Natural killer cell (primary cell): ENCODE measurements at regions not wholly inside any gene's neighbourhood (a gene's known extent, or its start where the extent isn't known, plus 50 kb on each side); places are given as distances from the start of the nearest gene placed in this dataset.

Experiments
- ATAC-seq, 3 donors: fragments of 150-1000 bp in 2 of 3; fragments of 200-7000 bp in 1 of 3; cut with Tn5 transposase; 1 replicate in 1 of 3; 2 replicates in 2 of 3; pipeline ENCODE4 v1.10.0; 2021; ENCODE audit warnings: mild to moderate bottlenecking in 2 of 3, moderate library complexity in 2 of 3
- DNase-seq, 2 donors: peaks; one replicate each; pipeline versions ENCODE4 v3.0.0 to v3.0.0-alpha.2; 2013 to 2021; ENCODE audit warnings: mixed read lengths in 1 of 2
- H3K27ac ChIP-seq: one replicate; pipeline ENCODE4 v1.5.1; 2013; ENCODE audit warnings: mild to moderate bottlenecking, low read length
- H3K27me3 ChIP-seq: one replicate; pipeline ENCODE4 v1.6.1; 2013; ENCODE audit warnings: low read length; ENCODE audit not compliant: control insufficient read depth, insufficient read depth
- H3K36me3 ChIP-seq: one replicate; pipeline ENCODE4 v1.6.1; 2013; ENCODE audit warnings: low read length; ENCODE audit not compliant: control insufficient read depth, insufficient read depth
- H3K4me1 ChIP-seq: one replicate; pipeline ENCODE4 v1.6.1; 2013; ENCODE audit warnings: low read length; ENCODE audit not compliant: control insufficient read depth, insufficient read depth
- H3K4me3 ChIP-seq: one replicate; pipeline ENCODE4 v1.5.1; 2013; ENCODE audit warnings: low read length
- H3K9me3 ChIP-seq: one replicate; pipeline ENCODE4 v1.6.1; 2013; ENCODE audit warnings: low read length; ENCODE audit not compliant: control insufficient read depth, insufficient read depth
- H3K27ac Mint-ChIP-seq, 2 donors: one replicate each; pipeline ENCODE4 v1.8.0; 2022; ENCODE audit warnings: mild to moderate bottlenecking in 2 of 2, mixed read lengths in 2 of 2, moderate library complexity in 1 of 2
- H3K27me3 Mint-ChIP-seq, 2 donors: one replicate each; pipeline ENCODE4 v1.8.0; 2022; ENCODE audit warnings: low read depth in 2 of 2, mixed read lengths in 2 of 2
- H3K36me3 Mint-ChIP-seq: one replicate; pipeline ENCODE4 v1.8.0; 2022; ENCODE audit warnings: mixed read lengths
- H3K4me1 Mint-ChIP-seq, 2 donors: one replicate each; pipeline ENCODE4 v1.8.0; 2022; ENCODE audit warnings: mixed read lengths in 2 of 2
- H3K4me3 Mint-ChIP-seq: one replicate; pipeline ENCODE4 v1.8.0; 2022; ENCODE audit warnings: mild to moderate bottlenecking, moderate library complexity, mixed read lengths
- H3K9me3 Mint-ChIP-seq, 2 donors: one replicate each; pipeline ENCODE4 v1.8.0; 2022; ENCODE audit warnings: mixed read lengths in 2 of 2
- CTCF ChIP-seq: fragments of 200-600 bp; IDR thresholded peaks from one replicate; pipeline ENCODE4 v1.8.0; 2022; ENCODE audit warnings: antibody characterized with exemption
- WGBS: methylation state at CpG from one replicate; pipeline ENCODE4 v1.1.7; 2013; ENCODE audit warnings: missing lambda C conversion rate; ENCODE audit not compliant: insufficient coverage; 5-methylcytosine and 5-hydroxymethylcytosine counted together
- intact Hi-C: fragments of 100-400 bp; cut with micrococcal nuclease; formaldehyde crosslinking; loops from one replicate; pipeline ENCODE4 v1.14.2; 2022

DNA sequence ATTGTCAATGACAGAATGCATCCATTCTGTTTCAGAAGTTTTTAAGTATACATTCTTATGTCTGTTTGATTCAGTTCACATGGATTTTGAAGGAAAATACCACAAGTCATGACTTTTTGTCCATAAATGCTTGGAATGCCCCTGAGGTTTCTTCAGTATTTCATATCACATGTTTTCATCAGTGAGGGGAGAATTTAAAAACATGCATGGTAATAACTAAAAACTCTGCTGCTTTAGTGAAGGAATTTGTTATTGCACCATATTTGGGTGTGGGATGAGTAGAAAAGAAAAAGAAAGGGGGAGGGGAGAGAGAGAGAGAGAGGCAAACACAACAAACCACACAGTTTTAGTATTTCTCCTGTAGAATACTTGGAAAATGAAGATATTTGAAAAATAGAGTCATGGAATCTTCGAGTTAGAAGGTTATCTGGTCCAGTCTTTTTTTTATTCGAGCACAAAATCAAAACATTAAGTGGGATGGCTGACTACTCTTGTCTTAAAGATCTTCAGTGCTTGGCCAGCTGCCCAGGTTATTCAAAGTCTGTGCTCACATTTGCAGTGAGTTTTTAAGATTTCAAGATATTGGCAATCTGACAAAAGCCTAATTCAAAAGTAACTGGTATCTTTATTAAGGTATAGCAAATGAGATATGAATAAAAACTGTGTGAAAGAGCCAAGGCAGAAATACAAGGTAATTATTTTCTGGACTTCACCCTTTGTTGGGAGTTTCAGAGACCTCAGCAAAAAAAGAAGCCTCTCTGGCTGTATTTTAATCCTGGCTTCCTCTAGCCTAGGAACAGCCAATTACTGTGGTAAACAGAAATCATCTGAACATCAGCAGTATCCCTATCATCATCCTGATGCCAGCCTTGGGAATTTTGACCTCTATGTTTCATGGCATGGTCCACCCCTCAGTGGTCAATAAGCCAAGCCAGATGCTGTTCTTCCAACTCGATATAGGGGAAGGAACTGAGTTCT, 687.9 kb upstream of the CITED2 start:
- WGBS: 85% methylated on average over 3 of the region's 3 CpGs
- H3K27me3 ChIP-seq: no peaks in the 10 kb centered on the region
- no peaks in the 10 kb centered on the region for H3K9me3 Mint-ChIP-seq
- H3K27ac ChIP-seq: no peak overlapping the region
- DNase-seq (no peak), ATAC-seq (no peak)
- no peak overlapping the region for H3K4me3 ChIP-seq
- H3K4me3 Mint-ChIP-seq: no peak overlapping the region
- TF ChIP-seq CTCF: no peak
- no peaks in the 10 kb centered on the region for H3K36me3 Mint-ChIP-seq
- H3K36me3 ChIP-seq: no peaks in the 10 kb centered on the region
- H3K4me1 ChIP-seq: no peaks in the 10 kb centered on the region
- intact Hi-C loops: no loop called here
- no peaks in the 10 kb centered on the region for H3K4me1 Mint-ChIP-seq
- H3K9me3 ChIP-seq: no peaks in the 10 kb centered on the region
- H3K27ac Mint-ChIP-seq: no peak overlapping the region
- H3K27me3 Mint-ChIP-seq: peaks cover 0 to 3% of the 10 kb centered on the region in 2 donors

DNA sequence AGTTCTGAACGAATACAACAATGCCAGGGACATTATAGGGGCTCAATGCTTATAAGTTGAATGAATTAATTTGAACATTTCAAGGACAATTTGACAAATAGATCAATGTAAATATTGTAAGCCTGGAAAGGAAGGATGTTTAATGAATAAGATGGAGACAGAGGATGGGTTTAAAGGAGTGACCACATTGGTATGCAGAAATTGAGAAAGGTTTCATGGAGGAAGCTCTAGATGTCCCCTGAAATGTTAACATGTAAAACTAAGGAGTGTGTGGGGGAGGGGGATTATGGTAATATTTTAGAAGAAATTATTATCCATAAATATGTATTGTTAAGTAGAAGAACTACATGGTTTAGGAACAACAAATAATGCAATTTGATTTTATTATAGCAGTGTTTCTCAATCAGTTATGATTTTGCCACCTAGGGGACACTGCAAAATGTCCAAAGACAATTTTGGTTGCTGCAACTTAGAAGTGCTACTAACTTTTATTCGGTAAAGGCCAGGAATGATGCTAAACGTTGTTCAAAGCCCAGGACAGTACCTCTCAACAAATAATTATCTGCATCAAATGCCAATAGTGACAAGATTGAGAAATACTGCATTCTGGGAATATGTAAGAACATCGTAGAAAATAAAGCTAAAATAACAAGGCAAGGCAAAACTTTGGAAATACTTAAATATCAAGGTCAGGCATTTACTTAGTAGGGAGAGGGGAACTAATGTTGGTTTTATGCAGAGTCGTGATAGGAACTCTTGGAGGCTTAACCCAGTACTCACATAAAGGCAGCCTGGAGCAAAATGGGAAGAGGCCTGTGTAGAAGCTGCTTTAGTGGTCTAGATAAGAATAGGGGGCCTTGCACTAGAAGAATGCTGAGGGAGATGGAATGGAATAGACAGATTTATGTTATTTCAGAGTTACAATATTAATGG, 686.9 kb upstream of the CITED2 start:
- no peaks in the 10 kb centered on the region for H3K36me3 ChIP-seq
- Mint-ChIP-seq H3K9me3 (no peaks in the 10 kb centered on the region), H3K27me3 (peaks cover 0 to 3% of the 10 kb centered on the region in 2 donors), H3K36me3 (no peaks in the 10 kb centered on the region), H3K4me1 (no peaks in the 10 kb centered on the region), H3K4me3 (no peak overlapping the region), H3K27ac (no peak overlapping the region)
- H3K4me1 ChIP-seq: no peaks in the 10 kb centered on the region
- no peak overlapping the region for H3K27ac ChIP-seq
- no peak overlapping the region for H3K4me3 ChIP-seq
- DNase-seq (no peak), ATAC-seq (no peak)
- H3K27me3 ChIP-seq: no peaks in the 10 kb centered on the region
- no peak for TF ChIP-seq CTCF
- WGBS: 86% methylated on average over 4 of the region's 5 CpGs
- intact Hi-C loops: no loop called here
- H3K9me3 ChIP-seq: no peaks in the 10 kb centered on the region

GRCh38 chr6:140059947-140060346, 685.5 kb upstream of the CITED2 start:
- ATAC-seq: no peak

More at GRCh38 chr6:140059947-140060346, 685.5 kb upstream of the CITED2 start:
- intact Hi-C loops: no loop called here
- H3K27me3 ChIP-seq: no peaks in the 10 kb centered on the region
- no peaks in the 10 kb centered on the region for H3K36me3 Mint-ChIP-seq
- H3K9me3 Mint-ChIP-seq: no peaks in the 10 kb centered on the region
- no peak overlapping the region for H3K4me3 ChIP-seq
- no peaks in the 10 kb centered on the region for H3K9me3 ChIP-seq
- DNase-seq: no peak
- H3K27me3 Mint-ChIP-seq: peaks cover 0 to 3% of the 10 kb centered on the region in 2 donors
- WGBS: 100% methylated on average over 1 of the region's 1 CpG
- no peaks in the 10 kb centered on the region for H3K4me1 ChIP-seq
- H3K4me1 Mint-ChIP-seq: no peaks in the 10 kb centered on the region
- no peak overlapping the region for H3K27ac Mint-ChIP-seq
- no peak overlapping the region for H3K27ac ChIP-seq
- no peaks in the 10 kb centered on the region for H3K36me3 ChIP-seq
- no peak for TF ChIP-seq CTCF
- no peak overlapping the region for H3K4me3 Mint-ChIP-seq
